ENCODE measurements at regions not wholly inside any gene's neighbourhood (a gene's known extent, or its start where the extent isn't known, plus 50 kb on each side); places are given as distances from the start of the nearest gene placed in this dataset.

GRCh38 chr13:104757712-104758111, 1691.5 kb upstream of the SLC10A2 start:
- TF ChIP-seq CTCF (IDR thresholded peaks at IDR 0.05; ENCODE audit: poor library complexity) (no peak), EZH2phosphoT487 (IDR thresholded peaks at IDR 0.05; ENCODE audit: low read depth, severe bottlenecking, unreplicated experiment) (no peak), EZH2 (IDR thresholded peaks at IDR 0.05; ENCODE audit: borderline replicate concordance) (no peak)

Measured in hepatocyte (in vitro differentiated cells).